Endodermal cell (in vitro differentiated cells): ENCODE measurements at regions not wholly inside any gene's neighbourhood (a gene's known extent, or its start where the extent isn't known, plus 50 kb on each side); places are given as distances from the start of the nearest gene placed in this dataset.

Experiments
- DNase-seq: peaks from one replicate; pipeline ENCODE4 v3.0.0-alpha.2; 2017
- H3K27ac ChIP-seq: 2 replicates; pipeline ENCODE4 v1.5.1; 2013; ENCODE audit warnings: mild to moderate bottlenecking, low read depth, low read length, moderate library complexity
- H3K27me3 ChIP-seq: 2 replicates; pipeline ENCODE4 v1.6.1; 2013; ENCODE audit warnings: mild to moderate bottlenecking, low read length, moderate library complexity; ENCODE audit not compliant: insufficient read depth, control insufficient read depth, poor library complexity, severe bottlenecking
- H3K36me3 ChIP-seq: 2 replicates; pipeline ENCODE4 v1.7.0; 2013; ENCODE audit warnings: mild to moderate bottlenecking, low read length, moderate library complexity; ENCODE audit not compliant: control insufficient read depth, insufficient read depth
- H3K4me1 ChIP-seq: one replicate; pipeline ENCODE4 v1.7.0; 2013; ENCODE audit warnings: low read length; ENCODE audit not compliant: control insufficient read depth, insufficient read depth
- H3K4me3 ChIP-seq: 2 replicates; pipeline ENCODE4 v1.5.1; 2013; ENCODE audit warnings: mild to moderate bottlenecking, low read length, moderate library complexity
- H3K9ac ChIP-seq: 2 replicates; pipeline ENCODE4 v1.6.1; 2013; ENCODE audit warnings: mild to moderate bottlenecking, low read length, moderate library complexity; ENCODE audit not compliant: poor library complexity, severe bottlenecking; ENCODE audit errors: extremely low read depth
- H3K9me3 ChIP-seq: 2 replicates; pipeline ENCODE4 v1.6.1; 2013; ENCODE audit warnings: mild to moderate bottlenecking, low read length, moderate library complexity; ENCODE audit not compliant: control insufficient read depth
- H3K27ac Mint-ChIP-seq: 2 replicates; pipeline ENCODE4 v1.8.0; 2020; ENCODE audit warnings: mixed read lengths
- H3K27me3 Mint-ChIP-seq: 2 replicates; pipeline ENCODE4 v1.8.0; 2021; ENCODE audit warnings: mild to moderate bottlenecking, mixed read lengths; ENCODE audit not compliant: insufficient read depth
- H3K36me3 Mint-ChIP-seq: 2 replicates; pipeline ENCODE4 v1.8.0; 2020; ENCODE audit warnings: low read depth, mixed read lengths
- H3K4me1 Mint-ChIP-seq: 2 replicates; pipeline ENCODE4 v1.8.0; 2020; ENCODE audit warnings: mixed read lengths
- H3K4me3 Mint-ChIP-seq: 2 replicates; pipeline ENCODE4 v1.8.0; 2020; ENCODE audit warnings: mild to moderate bottlenecking, moderate library complexity, mixed read lengths
- H3K9me3 Mint-ChIP-seq: 2 replicates; pipeline ENCODE4 v1.8.0; 2020; ENCODE audit warnings: mild to moderate bottlenecking, mixed read lengths
- CTCF ChIP-seq: fragments of 200-600 bp; sonication (generic); conservative IDR thresholded peaks from 2 replicates; pipeline ENCODE4 v1.5.0; 2021; ENCODE audit warnings: antibody characterized with exemption, mild to moderate bottlenecking
- WGBS, 2 experiments: methylation state at CpG; one replicate each; pipeline versions ENCODE4 v1.1.5 to v1.1.7; 2013; ENCODE audit warnings: missing lambda C conversion rate in 2 of 2, mixed read lengths in 1 of 2; ENCODE audit not compliant: insufficient coverage in 1 of 2, insufficient read length in 1 of 2; 5-methylcytosine and 5-hydroxymethylcytosine counted together

GRCh38 chr16:79534143-79534542 is 66.4 kb downstream of the MAF start:
- Histone ChIP-seq H3K4me3 (no peak overlapping the region), H3K27me3 (no peaks in the 10 kb centered on the region), H3K4me1 (no peaks in the 10 kb centered on the region), H3K36me3 (no peaks in the 10 kb centered on the region), H3K9ac (no peak overlapping the region), H3K27ac (no peak overlapping the region), H3K9me3 (peaks cover 5% of the 10 kb centered on the region)
- no peaks in the 10 kb centered on the region for H3K27me3 Mint-ChIP-seq
- H3K4me1 Mint-ChIP-seq, result no peaks in the 10 kb centered on the region
- no peak overlapping the region for H3K4me3 Mint-ChIP-seq
- WGBS, 2 experiments, result 80% methylated on average over 3 of the region's 3 CpGs; no CpG with 5 or more reads in 1 of the 2 experiments
- no peaks in the 10 kb centered on the region for H3K9me3 Mint-ChIP-seq
- H3K27ac Mint-ChIP-seq, result no peak overlapping the region
- no peak for TF ChIP-seq CTCF
- DNase-seq, result no peak
- H3K36me3 Mint-ChIP-seq, result no peaks in the 10 kb centered on the region

- WGBS, 2 experiments, result 94% methylated on average over 3 of the region's 3 CpGs; no CpG with 5 or more reads in 1 of the 2 experiments
- H3K9ac ChIP-seq, result no peak overlapping the region
- Mint-ChIP-seq H3K27ac (no peak overlapping the region), H3K4me1 (no peaks in the 10 kb centered on the region), H3K4me3 (no peak overlapping the region), H3K27me3 (peaks cover 2% of the 10 kb centered on the region), H3K9me3 (no peaks in the 10 kb centered on the region), H3K36me3 (no peaks in the 10 kb centered on the region)
- peaks cover 5% of the 10 kb centered on the region for H3K9me3 ChIP-seq
- no peaks in the 10 kb centered on the region for H3K36me3 ChIP-seq
- no peak overlapping the region for H3K4me3 ChIP-seq
- H3K27ac ChIP-seq, result no peak overlapping the region
- DNase-seq, result no peak
- TF ChIP-seq CTCF, result no peak
- no peaks in the 10 kb centered on the region for H3K4me1 ChIP-seq
- H3K27me3 ChIP-seq, result no peaks in the 10 kb centered on the region
Measured at GRCh38 chr16:79533292-79533691, 67.2 kb downstream of the MAF start.

- Mint-ChIP-seq H3K4me1 (no peaks in the 10 kb centered on the region), H3K36me3 (no peaks in the 10 kb centered on the region), H3K27ac (no peak overlapping the region), H3K27me3 (peaks cover 3% of the 10 kb centered on the region), H3K9me3 (no peaks in the 10 kb centered on the region), H3K4me3 (no peak overlapping the region)
- Histone ChIP-seq H3K9me3 (peaks cover 5% of the 10 kb centered on the region), H3K27me3 (no peaks in the 10 kb centered on the region), H3K9ac (no peak overlapping the region), H3K4me1 (no peaks in the 10 kb centered on the region), H3K4me3 (no peak overlapping the region), H3K27ac (no peak overlapping the region), H3K36me3 (no peaks in the 10 kb centered on the region)
- TF ChIP-seq CTCF, result no peak
- 90 to 97% methylated on average over 4 to 5 of the region's 5 CpGs for WGBS, 2 experiments
- DNase-seq, result no peak
Measured at GRCh38 chr16:79532785-79533184, 67.8 kb downstream of the MAF start.
